Glomerular endothelial cell (primary cell): ENCODE measurements at regions not wholly inside any gene's neighbourhood (a gene's known extent, or its start where the extent isn't known, plus 50 kb on each side); places are given as distances from the start of the nearest gene placed in this dataset.

Source experiments
- DNase-seq: peaks from one replicate; pipeline ENCODE4 v3.0.0-alpha.2; 2011; ENCODE audit warnings: low read depth, low spot score; ENCODE audit errors: extremely low read depth

DNA sequence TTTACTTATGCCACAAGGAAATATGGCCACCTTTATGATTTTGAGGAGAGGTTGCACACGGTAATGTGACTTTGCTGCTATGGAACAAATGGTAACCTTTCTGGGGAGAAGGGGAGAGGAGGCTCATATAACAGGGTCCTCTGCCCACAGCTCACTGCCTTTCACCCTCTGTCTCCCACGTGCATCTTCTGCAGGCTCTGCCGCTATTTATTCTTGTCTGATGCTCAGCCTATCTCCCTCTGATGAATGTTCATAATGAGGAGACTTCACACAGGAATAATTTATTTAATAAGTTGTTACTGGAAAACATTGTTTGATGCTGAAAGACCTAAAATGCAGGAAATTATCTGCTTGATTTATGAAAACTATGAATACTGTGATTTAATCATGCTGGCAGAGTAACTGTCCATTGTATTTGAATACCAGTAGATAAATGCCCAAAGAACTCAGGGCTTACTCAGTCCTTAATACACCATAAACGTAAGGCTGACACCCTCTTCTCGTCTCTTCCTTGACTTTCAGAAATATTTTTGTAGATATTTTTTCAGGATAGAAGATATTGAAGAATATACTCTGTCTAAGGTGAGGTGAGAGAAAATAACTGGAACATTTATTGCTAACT is 721.1 kb downstream of the QKI start:
- DNase-seq: no peak

DNA sequence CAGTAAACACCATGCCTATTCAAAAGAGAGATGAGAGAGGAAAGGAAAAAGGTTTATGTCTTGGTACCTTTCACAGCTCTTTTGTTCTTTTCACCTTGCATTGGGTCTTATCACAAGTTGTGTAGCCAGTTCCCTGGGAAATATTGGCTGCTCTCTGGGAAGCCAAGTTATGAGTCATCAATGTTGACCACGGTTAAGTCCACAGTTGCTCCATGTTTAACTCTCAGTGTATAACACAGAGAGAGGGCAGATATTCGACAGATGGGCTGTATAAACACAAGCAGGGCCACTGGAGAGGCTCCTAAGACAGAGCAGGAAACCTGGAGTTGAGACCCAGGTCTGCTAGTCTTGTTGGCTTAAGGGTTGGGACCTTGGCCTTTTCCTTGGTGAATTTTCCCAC is 718.6 kb downstream of the QKI start:
- DNase-seq: no peak

DNA sequence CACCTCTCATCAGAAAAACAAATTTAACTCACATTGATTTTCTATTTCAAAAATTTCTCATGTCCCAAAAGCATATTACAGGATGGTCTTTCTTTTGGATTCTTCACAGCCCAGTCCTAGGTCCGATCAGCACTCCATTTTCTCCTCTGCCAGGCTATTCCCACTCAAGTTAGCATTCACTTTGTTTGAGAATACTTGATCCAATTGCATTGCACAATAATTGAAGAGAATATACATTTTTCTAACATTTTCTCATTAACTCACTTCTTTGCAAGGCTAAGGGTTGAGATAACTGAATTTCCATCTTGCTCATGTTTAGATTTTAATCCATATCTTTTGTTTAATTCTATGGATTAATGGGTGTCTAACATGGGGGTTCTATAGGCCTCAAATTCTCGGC is 716.1 kb downstream of the QKI start:
- DNase-seq: no peak

DNA sequence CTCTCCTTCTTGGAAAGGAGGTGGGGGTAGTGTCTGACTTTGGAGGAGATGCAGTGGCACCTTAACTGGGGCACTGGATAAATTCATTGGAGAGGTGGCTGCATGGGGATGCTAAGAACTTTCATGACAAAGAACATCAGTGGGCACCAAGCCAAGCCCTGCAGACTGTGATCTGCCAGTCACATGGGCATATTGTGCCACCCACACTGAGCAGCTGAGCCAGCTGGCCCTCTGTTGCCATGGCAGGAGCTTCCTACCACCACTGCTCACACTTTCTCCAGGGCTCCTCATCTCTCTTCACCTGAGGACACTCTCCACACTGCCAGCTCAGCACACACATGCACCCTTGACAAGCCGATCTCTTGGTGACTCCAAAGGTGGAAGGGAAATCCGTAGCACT is 715.6 kb downstream of the QKI start:
- no peak for DNase-seq

- no peak for DNase-seq
Observed at GRCh38 chr6:164129218-164129617, 714.7 kb downstream of the QKI start.

- DNase-seq: no peak
Observed at GRCh38 chr6:164128101-164128500, 713.6 kb downstream of the QKI start.

GRCh38 chr6:164124986-164125385 is 710.5 kb downstream of the QKI start:
- DNase-seq: no peak

- DNase-seq: no peak
Observed at GRCh38 chr6:164124473-164124872, 710.0 kb downstream of the QKI start.

- DNase-seq: no peak
Observed at GRCh38 chr6:164122109-164122508, 707.6 kb downstream of the QKI start.

GRCh38 chr6:164121527-164121926 is 707.0 kb downstream of the QKI start:
- no peak for DNase-seq

GRCh38 chr6:164114651-164115050 is 700.1 kb downstream of the QKI start:
- no peak for DNase-seq

DNA sequence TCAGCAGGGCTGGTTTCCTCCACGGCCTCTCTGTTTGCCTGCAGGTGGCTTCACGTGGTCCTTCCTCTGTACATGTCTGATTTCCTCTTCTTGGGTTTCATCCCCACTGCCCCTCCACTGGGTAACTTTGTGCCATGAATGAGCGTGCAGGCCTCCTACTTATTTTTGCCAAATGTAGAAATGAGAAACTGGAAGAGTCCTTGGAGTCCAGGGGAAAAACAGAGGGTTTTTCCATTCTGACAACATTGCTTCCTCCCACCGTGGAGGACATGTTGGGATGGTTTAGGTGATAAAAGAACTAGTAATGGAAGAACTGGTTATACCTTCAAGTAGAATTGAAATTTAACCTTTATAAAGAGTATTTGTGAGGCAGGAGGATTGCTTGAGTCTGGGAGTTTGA is 699.5 kb downstream of the QKI start:
- no peak for DNase-seq

DNA sequence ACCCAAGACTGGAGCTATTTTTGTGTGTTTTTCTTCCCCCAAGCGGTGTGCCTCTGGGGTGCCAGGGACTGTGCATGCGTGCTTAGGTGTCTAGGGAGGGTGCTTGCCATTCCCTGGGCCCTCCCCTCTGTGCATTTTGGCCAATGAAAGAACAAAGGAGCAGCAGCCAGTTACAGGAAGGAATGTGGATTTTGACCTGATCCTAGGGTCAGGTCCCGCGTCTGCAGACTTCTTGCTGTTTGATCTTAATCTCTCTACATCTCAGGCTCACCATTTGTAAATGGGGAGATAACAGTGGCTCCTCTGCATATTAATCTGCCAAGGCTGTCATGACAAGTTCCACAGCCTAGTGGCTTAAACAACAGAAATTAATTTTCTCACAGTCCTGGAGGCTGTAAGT is 699.1 kb downstream of the QKI start:
- no peak for DNase-seq

- DNase-seq: no peak
Observed at GRCh38 chr6:164109770-164110140, 695.2 kb downstream of the QKI start.

DNA sequence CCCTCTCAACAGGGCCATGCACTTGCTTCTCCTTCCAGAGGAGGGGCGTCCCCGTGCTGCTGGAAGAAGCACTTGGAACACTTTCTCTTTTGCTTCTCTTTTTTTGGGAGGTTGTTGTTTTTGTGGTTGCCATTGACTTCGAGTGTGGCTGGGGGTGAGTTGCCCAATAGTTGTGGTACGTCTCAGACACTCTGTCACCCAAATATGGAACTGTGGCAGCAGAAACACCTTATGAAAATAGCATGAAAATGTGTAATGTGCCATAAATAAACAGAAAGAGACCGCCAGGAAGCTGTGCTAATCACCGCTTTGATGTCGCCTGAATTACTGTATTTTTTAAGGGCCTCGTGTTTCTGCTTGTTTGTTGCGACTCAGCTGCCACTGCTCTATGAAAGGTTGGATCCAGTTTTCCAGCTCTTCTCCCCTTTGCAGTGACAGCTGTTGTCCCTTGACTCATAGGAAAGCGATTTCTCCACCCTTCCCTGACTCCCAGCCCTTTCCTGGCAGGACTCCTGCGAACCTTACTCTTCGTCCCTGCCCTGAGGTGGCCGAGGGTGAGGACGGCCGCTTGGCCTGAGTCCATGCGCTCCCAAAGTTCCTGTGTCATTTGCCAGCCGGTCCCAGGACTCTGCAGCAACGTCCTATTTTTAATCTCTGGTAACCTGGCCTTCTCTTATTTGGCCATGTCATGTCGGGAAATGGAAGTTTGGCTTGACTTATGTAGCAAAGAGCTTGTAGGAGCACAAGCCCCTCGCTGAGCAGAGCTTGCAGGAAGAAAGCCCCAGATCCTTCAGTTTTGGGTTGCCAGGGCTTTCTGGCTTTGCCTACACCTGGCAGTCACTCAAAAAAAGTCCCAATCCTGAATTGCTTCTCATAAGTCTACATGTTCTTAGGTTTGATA is 694.6 kb downstream of the QKI start:
- DNase-seq: no peak

DNA sequence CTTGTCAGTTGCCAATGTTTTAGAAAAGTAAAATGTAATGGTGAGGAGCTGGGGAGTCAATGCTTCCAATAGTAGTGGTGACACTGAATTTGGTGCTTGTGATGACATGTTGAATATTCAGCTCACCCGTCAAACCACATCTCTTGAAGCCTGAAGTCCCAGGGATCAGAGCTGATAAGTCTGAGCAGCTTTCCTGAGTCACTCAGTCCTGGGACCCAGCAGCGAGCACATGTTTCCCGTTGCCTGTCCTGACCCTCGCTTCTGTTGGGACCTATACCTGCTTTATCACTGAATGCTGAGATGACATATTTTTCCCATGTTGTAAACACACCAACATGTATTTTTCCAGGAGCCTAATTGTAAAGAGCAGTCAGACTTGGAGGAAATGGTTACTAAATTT is 693.6 kb downstream of the QKI start:
- DNase-seq: no peak

DNA sequence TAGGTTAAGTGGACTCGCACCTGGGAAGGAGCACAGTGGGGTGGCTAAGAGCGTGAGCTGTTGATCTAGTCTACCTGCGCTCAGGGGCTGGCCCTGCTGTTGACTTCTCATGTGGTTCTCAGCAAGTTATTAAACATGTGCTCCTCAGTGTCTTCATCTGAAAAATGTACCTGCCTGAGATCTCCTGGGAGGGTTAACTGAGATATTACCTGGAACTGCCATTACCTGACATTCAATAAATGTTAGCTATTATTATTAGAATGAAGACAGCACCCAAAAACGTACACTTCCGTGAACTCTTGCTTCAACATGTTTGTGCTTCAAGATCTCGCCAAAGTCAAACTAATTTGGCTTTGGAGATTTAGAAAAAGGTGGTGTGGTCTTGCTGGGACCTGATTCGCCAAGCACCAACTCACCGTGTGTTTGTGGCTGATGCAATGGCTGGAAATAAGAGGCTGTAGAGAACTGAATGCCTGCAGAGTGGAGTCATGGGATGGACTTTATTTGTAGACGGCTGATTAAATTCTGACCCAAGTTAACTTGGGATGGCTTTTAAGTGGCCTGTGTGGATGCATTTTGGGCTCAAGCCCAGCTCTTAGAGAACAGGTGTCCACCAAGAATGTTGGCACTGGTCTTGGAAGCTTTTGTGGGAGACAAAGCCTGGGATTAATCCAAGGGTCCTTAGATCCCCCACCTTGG is 692.9 kb downstream of the QKI start:
- no peak for DNase-seq

DNA sequence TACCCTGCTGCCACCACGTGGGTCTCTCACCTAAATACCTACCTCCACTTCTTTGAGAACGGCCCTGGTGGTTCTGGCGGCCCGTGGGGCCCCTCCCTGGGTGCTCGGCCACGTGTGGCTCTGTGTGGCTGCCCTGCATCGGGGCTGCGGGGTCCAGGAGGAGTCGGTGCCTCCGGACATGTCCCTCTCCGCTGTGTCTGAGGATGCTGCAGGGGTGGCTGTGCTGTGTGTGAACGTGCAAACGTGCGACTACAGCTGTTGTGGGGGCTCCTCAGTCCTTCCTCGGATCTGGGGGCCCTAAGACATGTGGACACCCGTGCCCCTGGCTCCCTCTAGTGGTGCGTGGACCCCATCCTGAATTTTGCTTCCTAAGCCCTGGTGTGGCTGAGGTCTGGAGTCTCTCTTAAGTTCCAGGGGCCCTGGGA is 691.8 kb downstream of the QKI start:
- DNase-seq: no peak

GRCh38 chr6:164105705-164106104 is 691.2 kb downstream of the QKI start:
- DNase-seq: no peak

GRCh38 chr6:164104432-164104831 is 689.9 kb downstream of the QKI start:
- DNase-seq: no peak

- DNase-seq: no peak
Observed at GRCh38 chr6:164102693-164103092, 688.2 kb downstream of the QKI start.

- no peak for DNase-seq
Observed at GRCh38 chr6:164101859-164102258, 687.3 kb downstream of the QKI start.
